GM08714 (cell line): ENCODE measurements at regions not wholly inside any gene's neighbourhood (a gene's known extent, or its start where the extent isn't known, plus 50 kb on each side); places are given as distances from the start of the nearest gene placed in this dataset.

Experiments used
- H3K4me3 ChIP-seq: fragments of 200-500 bp; sonication (Bioruptor generic); 2 replicates; pipeline ENCODE4 v1.5.1; 2014; ENCODE audit warnings: mild to moderate bottlenecking, low read length, inconsistent platforms
- ZNF274 ChIP-seq: IDR thresholded peaks from 2 replicates; pipeline ENCODE4 v1.6.1; 2012; ENCODE audit warnings: mild to moderate bottlenecking, low read depth, low read length

- H3K4me3 ChIP-seq: no peak overlapping the region
Observed at GRCh38 chr18:39854291-39854690, 2100.7 kb upstream of the PIK3C3 start.

GRCh38 chr18:39846265-39846664, 2108.8 kb upstream of the PIK3C3 start:
- TF ChIP-seq ZNF274: no peak
- no peak overlapping the region for H3K4me3 ChIP-seq

More at GRCh38 chr18:39854291-39854690, 2100.7 kb upstream of the PIK3C3 start:
- TF ChIP-seq ZNF274: no peak

GRCh38 chr18:39845631-39846030, 2109.4 kb upstream of the PIK3C3 start:
- no peak for TF ChIP-seq ZNF274
- H3K4me3 ChIP-seq: no peak overlapping the region

- no peak overlapping the region for H3K4me3 ChIP-seq
- no peak for TF ChIP-seq ZNF274
Observed at GRCh38 chr18:39845106-39845505, 2109.9 kb upstream of the PIK3C3 start.

- H3K4me3 ChIP-seq: no peak overlapping the region
- no peak for TF ChIP-seq ZNF274
Observed at GRCh38 chr18:39843546-39843945, 2111.5 kb upstream of the PIK3C3 start.

- H3K4me3 ChIP-seq: no peak overlapping the region
- no peak for TF ChIP-seq ZNF274
Observed at GRCh38 chr18:39842366-39842914, 2112.6 kb upstream of the PIK3C3 start.

GRCh38 chr18:39841482-39842365, 2113.3 kb upstream of the PIK3C3 start:
- no peak overlapping the region; the same call in 1 of the 2 replicates for H3K4me3 ChIP-seq

GRCh38 chr18:39840856-39841481, 2114.1 kb upstream of the PIK3C3 start:
- H3K4me3 ChIP-seq: no peak overlapping the region
- no peak for TF ChIP-seq ZNF274

More at GRCh38 chr18:39841482-39842365, 2113.3 kb upstream of the PIK3C3 start:
- TF ChIP-seq ZNF274: no peak

- no peak overlapping the region for H3K4me3 ChIP-seq
Observed at GRCh38 chr18:39840406-39840805, 2114.6 kb upstream of the PIK3C3 start.

GRCh38 chr18:39839782-39840181, 2115.3 kb upstream of the PIK3C3 start:
- no peak for TF ChIP-seq ZNF274
- no peak overlapping the region for H3K4me3 ChIP-seq

More at GRCh38 chr18:39840406-39840805, 2114.6 kb upstream of the PIK3C3 start:
- TF ChIP-seq ZNF274: no peak

- no peak overlapping the region for H3K4me3 ChIP-seq
- TF ChIP-seq ZNF274: no peak
Observed at GRCh38 chr18:39838831-39839230, 2116.2 kb upstream of the PIK3C3 start.

GRCh38 chr18:39835303-39836030, 2119.6 kb upstream of the PIK3C3 start:
- no peak overlapping the region for H3K4me3 ChIP-seq
- TF ChIP-seq ZNF274: no peak

- TF ChIP-seq ZNF274: no peak
- no peak overlapping the region for H3K4me3 ChIP-seq
Observed at GRCh38 chr18:39834636-39835035, 2120.4 kb upstream of the PIK3C3 start.

- no peak overlapping the region for H3K4me3 ChIP-seq
- no peak for TF ChIP-seq ZNF274
Observed at GRCh38 chr18:39825485-39826150, 2129.4 kb upstream of the PIK3C3 start.

GRCh38 chr18:39806525-39806924, 2148.5 kb upstream of the PIK3C3 start:
- no peak for TF ChIP-seq ZNF274
- H3K4me3 ChIP-seq: no peak overlapping the region
